ENCODE measurements at regions not wholly inside any gene's neighbourhood (a gene's known extent, or its start where the extent isn't known, plus 50 kb on each side); places are given as distances from the start of the nearest gene placed in this dataset.

DNA sequence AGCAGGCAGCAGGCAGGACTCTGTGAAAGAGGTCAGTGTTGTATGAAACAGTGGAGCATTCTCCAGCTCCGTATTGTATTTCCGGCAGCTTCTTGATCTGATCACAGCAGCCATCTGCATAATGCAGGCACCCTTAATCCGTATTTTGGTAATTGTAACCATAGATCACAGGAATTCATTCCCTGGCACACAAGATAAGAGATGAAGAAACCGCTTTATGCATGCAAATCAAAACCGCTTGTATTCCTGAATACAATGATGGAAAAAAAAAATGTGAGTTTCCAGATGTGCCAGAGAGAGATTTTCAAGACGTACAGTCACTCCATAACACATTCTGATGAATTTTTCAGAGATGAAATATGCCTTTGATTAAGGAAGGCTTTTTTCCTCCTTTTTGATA lies 221.3 kb downstream of the ACKR3 start:
- no peak for TF ChIP-seq ZNF274 (IDR thresholded peaks at IDR 0.05; ENCODE audit: low read depth, low read length)
- TF ChIP-seq YY1 (IDR thresholded peaks at IDR 0.05; ENCODE audit: insufficient read depth, insufficient read length): no peak
- no peak for TF ChIP-seq SUZ12 (IDR thresholded peaks at IDR 0.05; ENCODE audit: extremely low read depth, insufficient read depth, insufficient read length)

All from NT2/D1 (cell line).